ENCODE measurements at regions not wholly inside any gene's neighbourhood (a gene's known extent, or its start where the extent isn't known, plus 50 kb on each side); places are given as distances from the start of the nearest gene placed in this dataset.

DNA sequence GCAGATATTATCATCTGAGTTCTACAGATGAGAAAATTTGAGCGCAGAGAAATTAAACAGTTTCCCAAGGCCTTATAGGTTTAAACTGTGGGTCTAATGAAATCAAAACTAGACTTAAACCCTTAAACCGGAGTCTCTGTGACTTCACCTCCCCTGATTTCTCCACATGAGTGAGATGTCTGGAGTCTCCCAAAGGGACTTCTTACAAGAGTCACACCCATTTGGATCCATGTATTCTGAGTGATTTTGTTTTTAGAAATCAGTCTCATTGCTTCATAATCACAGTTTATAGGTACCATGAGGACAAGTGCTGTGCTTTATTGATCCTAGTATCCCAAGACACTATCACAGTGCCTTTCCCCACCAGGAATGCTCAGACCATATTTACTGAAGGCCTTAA lies 206.0 kb upstream of the JUN start:
- TF ChIP-seq, protein P1, sequence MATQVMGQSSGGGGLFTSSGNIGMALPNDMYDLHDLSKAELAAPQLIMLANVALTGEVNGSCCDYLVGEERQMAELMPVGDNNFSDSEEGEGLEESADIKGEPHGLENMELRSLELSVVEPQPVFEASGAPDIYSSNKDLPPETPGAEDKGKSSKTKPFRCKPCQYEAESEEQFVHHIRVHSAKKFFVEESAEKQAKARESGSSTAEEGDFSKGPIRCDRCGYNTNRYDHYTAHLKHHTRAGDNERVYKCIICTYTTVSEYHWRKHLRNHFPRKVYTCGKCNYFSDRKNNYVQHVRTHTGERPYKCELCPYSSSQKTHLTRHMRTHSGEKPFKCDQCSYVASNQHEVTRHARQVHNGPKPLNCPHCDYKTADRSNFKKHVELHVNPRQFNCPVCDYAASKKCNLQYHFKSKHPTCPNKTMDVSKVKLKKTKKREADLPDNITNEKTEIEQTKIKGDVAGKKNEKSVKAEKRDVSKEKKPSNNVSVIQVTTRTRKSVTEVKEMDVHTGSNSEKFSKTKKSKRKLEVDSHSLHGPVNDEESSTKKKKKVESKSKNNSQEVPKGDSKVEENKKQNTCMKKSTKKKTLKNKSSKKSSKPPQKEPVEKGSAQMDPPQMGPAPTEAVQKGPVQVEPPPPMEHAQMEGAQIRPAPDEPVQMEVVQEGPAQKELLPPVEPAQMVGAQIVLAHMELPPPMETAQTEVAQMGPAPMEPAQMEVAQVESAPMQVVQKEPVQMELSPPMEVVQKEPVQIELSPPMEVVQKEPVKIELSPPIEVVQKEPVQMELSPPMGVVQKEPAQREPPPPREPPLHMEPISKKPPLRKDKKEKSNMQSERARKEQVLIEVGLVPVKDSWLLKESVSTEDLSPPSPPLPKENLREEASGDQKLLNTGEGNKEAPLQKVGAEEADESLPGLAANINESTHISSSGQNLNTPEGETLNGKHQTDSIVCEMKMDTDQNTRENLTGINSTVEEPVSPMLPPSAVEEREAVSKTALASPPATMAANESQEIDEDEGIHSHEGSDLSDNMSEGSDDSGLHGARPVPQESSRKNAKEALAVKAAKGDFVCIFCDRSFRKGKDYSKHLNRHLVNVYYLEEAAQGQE (IDR thresholded peaks at IDR 0.05; ENCODE audit: insufficient read depth in 1 of 2, low read depth in 2 of 2, low read length in 2 of 2), result no peak
- TF ChIP-seq POLR2AphosphoS5 (IDR thresholded peaks at IDR 0.05; ENCODE audit: low read depth, low read length), result no peak
- no peak for TF ChIP-seq TAF1 (IDR thresholded peaks at IDR 0.05; ENCODE audit: borderline replicate concordance, insufficient read depth, low read length)
- TF ChIP-seq SIN3A (IDR thresholded peaks at IDR 0.05; ENCODE audit: borderline replicate concordance, insufficient read depth, low read length), result no peak
- TF ChIP-seq FOXP2 (optimal IDR thresholded peaks at IDR 0.05; ENCODE audit: borderline replicate concordance, extremely low read depth, extremely low read length, insufficient read depth), result no peak

All from PFSK-1 (cell line).